GM04504 (cell line): ENCODE measurements at regions not wholly inside any gene's neighbourhood (a gene's known extent, or its start where the extent isn't known, plus 50 kb on each side); places are given as distances from the start of the nearest gene placed in this dataset.
"Not testable (repeated sequence)": the region's sequence is repeated elsewhere in the genome, so short reads cannot be mapped to it uniquely, and the experiment has no call there.

ENCODE experiments used
- DNase-seq: peaks from one replicate; pipeline ENCODE4 v3.0.0-alpha.2; 2012; ENCODE audit warnings: low read depth

- no peak for DNase-seq
These were observed 233.6 kb upstream of the SEMA3E start for GRCh38 chr7:83882551-83882950.

GRCh38 chr7:83879063-83879462, 230.1 kb upstream of the SEMA3E start:
- DNase-seq: no peak

- no peak for DNase-seq
These were observed 229.7 kb upstream of the SEMA3E start for GRCh38 chr7:83878614-83879013.

GRCh38 chr7:83876593-83876992, 227.7 kb upstream of the SEMA3E start:
- DNase-seq: peak; percentile 15

GRCh38 chr7:83873459-83873858, 224.5 kb upstream of the SEMA3E start:
- no peak for DNase-seq

DNA sequence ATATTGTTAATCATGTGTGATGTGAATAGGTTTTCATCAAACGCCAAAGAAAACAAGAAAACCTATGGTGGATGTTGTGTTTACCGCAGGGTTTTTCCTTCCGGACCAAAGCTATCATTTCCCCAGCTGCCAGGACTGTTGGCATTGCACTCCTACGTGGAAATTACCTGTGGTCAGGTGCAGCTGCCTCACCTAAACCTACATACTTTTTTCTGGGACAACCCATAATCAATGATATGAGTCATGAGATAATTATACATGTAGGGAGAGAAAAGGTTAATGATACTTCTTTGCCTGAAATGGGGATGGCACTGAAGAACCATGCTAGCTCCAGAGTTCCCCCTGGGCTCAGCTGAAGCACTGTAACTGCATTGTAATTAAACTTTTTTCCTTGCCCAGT, 223.6 kb upstream of the SEMA3E start:
- DNase-seq: no peak

GRCh38 chr7:83870515-83870914, 221.6 kb upstream of the SEMA3E start:
- no peak for DNase-seq

- DNase-seq: no peak
These were observed 217.6 kb upstream of the SEMA3E start for GRCh38 chr7:83866582-83866981.

DNA sequence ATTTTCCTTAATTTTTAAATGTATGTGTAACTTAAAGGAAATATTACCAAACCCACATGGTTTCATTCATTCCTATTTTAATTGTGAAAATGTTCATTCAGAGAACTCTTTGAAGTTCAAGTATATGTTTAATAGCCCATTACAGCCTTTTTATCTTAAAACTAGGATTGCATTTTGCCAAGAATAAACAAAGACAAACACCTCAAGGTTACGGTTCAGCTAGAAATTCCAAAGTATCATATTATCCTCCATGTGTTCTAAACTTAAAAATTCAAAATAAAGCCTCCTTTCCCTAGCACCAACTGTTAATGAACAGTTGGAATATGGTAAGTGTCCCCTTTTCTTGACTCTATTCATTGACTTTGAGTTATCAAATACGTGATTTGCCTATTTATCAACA, 215.6 kb upstream of the SEMA3E start:
- no peak for DNase-seq

- no peak for DNase-seq
These were observed 215.0 kb upstream of the SEMA3E start for GRCh38 chr7:83863906-83864305.

DNA sequence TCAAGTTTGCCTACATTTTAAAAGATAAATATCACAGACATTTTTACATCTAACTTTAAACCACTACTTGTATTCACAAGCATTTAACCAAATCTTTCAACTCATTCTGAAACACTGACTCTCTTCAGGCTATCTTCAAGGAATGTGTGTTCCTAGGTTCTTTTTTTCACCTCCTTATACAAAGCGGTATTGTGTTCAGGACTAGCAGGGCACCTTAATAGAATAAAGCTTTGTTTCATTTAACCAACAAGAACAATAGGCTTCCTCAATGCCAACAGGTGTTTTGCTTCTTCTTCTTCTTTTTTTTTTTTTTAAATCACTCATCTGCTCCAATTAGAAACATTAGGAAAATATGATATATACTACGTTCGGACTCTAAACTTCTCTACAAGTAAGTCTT, 212.9 kb upstream of the SEMA3E start:
- DNase-seq: no peak

- DNase-seq: no peak
These were observed 210.9 kb upstream of the SEMA3E start for GRCh38 chr7:83859827-83860226.

DNA sequence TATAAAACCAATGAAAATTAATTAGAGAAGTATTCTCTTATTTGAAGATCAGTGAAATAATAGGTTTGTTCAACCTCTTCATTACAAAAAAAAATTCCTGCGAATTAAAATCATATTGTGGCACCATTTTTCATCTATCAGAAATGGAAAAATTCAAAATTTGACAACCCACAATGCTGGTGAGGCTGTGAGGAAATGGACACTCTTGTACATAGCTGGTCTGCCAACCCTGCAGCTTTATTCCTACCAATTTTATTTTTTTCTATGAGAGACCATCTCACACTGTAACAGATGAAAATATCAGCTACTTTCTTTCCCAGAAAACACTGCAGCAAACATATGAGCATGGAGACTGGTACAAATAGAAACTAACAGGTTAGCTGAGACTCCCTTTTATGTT, 208.8 kb upstream of the SEMA3E start:
- DNase-seq: no peak

GRCh38 chr7:83856094-83856493, 207.2 kb upstream of the SEMA3E start:
- DNase-seq: no peak

- DNase-seq: no peak
These were observed 203.2 kb upstream of the SEMA3E start for GRCh38 chr7:83852136-83852535.

DNA sequence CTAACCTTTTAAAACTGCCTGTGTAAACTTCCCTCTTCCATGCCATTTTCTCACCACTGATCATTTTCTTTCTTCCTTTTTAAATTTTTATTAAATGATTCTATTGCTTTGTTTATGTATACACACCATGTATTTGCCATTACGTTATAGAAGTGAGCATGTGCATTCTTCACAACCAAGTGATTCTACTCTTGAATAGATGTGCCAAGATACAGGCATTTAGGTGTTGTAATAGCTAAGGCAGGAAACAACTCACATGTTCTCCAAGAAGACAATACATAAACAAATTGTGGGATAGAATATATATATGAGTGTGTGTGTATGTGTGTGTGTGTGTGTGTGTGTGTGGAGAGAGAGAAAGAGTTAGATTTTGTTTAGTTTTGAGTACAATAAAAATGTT, 202.6 kb upstream of the SEMA3E start:
- DNase-seq: no peak

DNA sequence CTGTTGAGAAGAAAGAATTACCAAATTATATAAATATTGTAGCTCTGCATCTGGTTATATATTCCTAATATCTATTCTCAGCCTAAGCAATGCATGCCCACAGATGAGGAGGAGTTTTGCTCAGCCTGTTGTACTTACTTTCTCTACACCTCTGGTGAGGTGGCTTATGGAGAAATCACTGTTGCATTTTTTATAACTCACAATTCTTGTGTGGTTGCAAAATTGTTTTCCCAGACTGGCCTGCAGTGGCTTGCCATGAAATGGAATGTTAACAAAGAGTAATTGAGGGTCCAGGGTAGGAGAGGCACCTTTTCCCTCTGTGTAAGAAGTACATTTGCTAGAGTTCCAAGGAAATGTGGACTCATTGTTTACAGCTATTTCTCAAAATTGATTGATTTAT, 202.0 kb upstream of the SEMA3E start:
- DNase-seq: no peak

DNA sequence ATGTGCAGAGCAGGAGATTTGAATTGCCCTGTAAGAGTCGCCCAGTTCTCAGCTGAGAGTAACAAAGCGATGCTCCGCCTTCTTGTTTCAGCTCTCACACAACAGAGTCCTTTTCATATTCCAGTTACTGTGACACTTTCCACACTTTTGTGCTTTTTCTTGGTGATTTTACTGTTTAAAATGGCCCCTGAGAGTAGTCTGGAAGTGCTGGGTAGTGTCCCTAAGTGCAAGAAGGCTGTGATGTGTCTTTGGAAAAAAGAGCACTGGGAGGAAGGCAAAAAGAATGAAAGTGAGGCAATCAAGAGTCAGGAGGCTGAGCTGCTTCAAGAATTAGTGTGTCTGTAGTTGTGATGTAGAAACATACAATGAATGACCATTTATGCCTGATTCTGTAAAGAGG, 201.2 kb upstream of the SEMA3E start:
- DNase-seq: peak; percentile 3

DNA sequence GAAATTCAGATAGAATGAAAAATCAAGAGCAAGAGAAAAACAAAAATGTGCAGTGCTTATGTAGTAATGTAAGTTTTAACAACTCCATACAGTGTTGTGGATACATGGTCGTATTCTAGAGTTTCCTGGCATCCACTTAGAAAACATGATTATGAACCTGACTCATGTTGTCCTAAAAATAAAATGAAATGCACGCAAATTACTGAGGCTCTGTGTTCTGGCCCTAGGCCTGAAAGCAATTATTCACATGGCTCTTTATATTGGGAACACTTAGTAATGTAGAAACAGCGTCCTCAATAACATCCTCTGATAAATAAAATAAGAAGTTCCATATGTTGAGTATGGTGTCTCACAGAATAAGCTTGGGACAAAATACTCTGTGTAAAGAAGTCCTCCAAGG, 200.2 kb upstream of the SEMA3E start:
- DNase-seq: peak; percentile 41

DNA sequence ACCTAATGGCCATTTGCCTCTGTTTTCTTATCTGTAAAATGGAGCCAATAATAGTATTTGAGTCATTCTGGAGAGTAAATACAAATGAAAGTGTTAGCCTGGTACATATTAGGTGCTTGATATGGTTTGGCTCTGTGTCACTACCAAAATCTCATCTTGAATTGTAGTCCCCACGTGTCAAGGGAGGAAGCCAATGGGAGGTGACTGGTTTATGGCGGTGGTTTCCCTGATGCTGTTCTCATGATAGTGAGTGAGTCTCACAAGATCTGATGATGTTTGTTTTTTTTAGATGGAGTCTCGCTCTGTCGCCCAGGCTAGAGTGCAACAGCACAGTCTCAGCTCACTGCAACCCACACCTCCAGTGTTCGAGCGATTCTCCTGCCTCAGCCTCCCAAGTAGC, 194.0 kb upstream of the SEMA3E start:
- no peak for DNase-seq

DNA sequence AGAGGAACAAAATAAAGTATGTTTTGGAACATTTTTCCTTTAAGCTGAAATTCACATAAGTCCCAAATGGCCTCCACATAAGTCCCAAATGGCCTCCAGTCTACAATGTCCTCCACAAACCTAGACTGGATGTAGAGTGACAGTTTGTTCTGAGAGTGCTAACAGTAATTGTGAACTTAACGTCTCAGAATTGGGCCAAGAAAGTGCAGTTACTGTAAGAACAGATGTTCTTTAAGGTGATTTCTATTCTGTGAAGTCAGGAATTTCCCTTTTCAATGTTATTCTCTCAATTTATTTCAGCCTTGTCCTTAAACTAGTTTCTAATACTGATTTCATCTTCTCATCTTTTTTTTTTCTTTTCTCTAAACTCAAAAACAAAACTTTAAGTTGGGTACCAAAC, 188.7 kb upstream of the SEMA3E start:
- no peak for DNase-seq

DNA sequence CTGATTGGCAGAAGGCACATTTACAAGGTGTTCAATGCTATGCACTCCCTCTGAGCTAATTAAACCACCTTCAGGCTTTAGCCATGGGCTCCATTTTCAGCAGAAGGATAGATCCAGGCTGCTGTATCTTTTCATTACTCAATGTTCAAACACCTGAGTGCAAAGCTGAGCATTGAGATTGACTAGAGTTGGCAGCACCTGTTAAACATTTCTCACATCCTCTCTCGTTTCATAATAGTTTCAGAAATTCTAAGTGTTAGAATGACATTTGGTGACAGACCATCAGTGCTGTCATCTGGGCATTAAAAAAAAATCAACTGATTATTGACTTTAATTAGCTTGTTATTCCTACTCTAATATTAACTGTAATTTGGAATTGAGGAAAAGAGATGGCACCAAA, 187.1 kb upstream of the SEMA3E start:
- DNase-seq: no peak

DNA sequence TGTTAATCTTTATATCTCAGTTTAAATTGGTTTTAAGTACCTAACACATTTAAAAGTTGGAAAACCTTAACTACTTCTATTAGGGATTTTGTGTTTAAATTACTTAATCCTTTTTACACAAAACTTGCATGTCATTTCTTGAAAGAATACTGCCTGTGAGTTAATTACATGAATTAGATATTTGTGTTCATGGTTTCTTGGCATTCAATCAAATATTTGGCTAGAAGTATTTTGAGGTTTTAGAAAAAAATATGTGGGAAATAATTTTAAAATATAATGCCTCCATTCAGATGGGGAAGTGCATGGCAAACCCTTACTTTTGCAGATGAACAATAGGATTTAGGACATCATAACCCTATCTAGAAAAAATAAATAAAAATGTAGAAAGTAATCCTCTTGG, 186.5 kb upstream of the SEMA3E start:
- DNase-seq: no peak

DNA sequence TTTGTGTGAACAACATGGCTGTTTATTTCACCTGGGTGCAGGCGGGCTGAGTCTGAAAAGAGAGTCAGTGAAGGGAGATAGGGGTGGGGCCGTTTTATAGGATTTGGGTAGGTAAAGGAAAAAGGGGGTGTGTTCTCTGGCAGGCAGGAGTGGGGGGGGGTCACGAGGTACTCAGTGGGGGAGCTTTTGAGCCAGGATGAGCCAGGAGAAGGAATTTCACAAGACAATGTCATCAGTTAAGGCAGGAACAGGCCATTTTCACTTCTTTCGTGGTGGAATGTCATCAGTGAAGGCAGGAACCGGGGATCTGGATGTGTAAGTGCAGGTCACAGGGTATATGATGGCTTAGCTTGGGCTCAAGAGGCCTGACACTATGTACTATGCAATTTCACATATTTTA, 184.8 kb upstream of the SEMA3E start:
- not testable (repeated sequence) for DNase-seq

DNA sequence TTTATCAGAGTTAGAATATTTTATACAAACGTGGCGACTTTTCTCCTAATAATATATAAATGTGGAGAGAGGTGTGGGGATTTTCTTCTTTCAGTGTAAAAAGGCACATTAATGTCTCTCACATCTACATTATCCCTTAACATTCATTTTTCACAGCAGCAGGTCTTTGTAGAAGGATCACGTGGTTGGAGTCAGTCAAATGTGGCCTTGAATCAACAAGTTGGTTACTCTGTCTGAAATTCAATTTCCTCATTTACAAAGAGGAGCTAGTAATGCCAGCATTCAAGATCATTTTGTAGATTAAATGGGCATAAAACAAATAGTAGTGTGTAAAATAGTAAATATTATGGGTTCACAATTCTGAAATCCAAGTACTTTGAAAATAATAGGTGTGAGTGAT, 183.1 kb upstream of the SEMA3E start:
- DNase-seq: no peak
